ES-I3 (cell line): ENCODE measurements at regions not wholly inside any gene's neighbourhood (a gene's known extent, or its start where the extent isn't known, plus 50 kb on each side); places are given as distances from the start of the nearest gene placed in this dataset.
"Not testable (repeated sequence)": the region's sequence is repeated elsewhere in the genome, so short reads cannot be mapped to it uniquely, and the experiment has no call there.

ENCODE experiments used
- H3K36me3 ChIP-seq: 2 replicates; pipeline ENCODE4 v1.6.1; 2013; ENCODE audit warnings: mild to moderate bottlenecking, low read length, control low read depth, moderate library complexity; ENCODE audit not compliant: insufficient read depth
- H3K4me1 ChIP-seq: 2 replicates; pipeline ENCODE4 v1.6.1; 2013; ENCODE audit warnings: mild to moderate bottlenecking, control low read depth, low read length; ENCODE audit not compliant: insufficient read depth
- H3K9ac ChIP-seq: 2 replicates; pipeline ENCODE4 v1.6.1; 2013; ENCODE audit warnings: low read depth, mild to moderate bottlenecking, low read length, moderate library complexity
- H3K9me3 ChIP-seq: 2 replicates; pipeline ENCODE4 v1.6.1; 2013; ENCODE audit warnings: mild to moderate bottlenecking, low read length, moderate library complexity; ENCODE audit not compliant: control insufficient read depth, insufficient read depth

- no peaks in the 10 kb centered on the region for H3K4me1 ChIP-seq
- no peaks in the 10 kb centered on the region for H3K9me3 ChIP-seq
- no peaks in the 10 kb centered on the region for H3K36me3 ChIP-seq
- no peak overlapping the region for H3K9ac ChIP-seq
These were observed 244.4 kb downstream of the DEPDC1B start for GRCh38 chr5:60455589-60455988.

DNA sequence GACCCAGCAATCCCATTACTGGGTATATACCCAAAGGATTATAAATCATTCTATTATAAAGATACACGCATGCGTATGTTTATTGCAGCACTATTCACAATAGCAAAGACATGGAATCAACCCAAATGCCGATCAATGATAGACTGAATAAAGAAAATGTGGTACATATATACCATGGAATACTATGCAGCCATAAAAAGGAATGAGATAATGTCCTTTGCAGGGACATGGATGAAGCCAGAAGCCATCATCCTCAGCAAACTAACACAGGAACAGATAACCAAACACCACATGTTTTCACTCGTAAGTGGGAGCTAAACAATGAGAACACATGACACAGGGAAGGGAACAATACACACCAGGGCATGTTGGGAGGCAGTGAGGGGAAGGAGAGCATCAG, 245.7 kb downstream of the DEPDC1B start:
- not testable (repeated sequence) for H3K4me1 ChIP-seq, H3K9ac ChIP-seq, H3K36me3 ChIP-seq, H3K9me3 ChIP-seq

- Histone ChIP-seq H3K9me3 (no peaks in the 10 kb centered on the region), H3K36me3 (no peaks in the 10 kb centered on the region), H3K4me1 (no peaks in the 10 kb centered on the region), H3K9ac (no peak overlapping the region)
These were observed 246.6 kb downstream of the DEPDC1B start for GRCh38 chr5:60453186-60453976.

- H3K9me3 ChIP-seq = no peaks in the 10 kb centered on the region
- H3K9ac ChIP-seq = no peak overlapping the region
- no peaks in the 10 kb centered on the region for H3K4me1 ChIP-seq
- H3K36me3 ChIP-seq = no peaks in the 10 kb centered on the region
These were observed 251.4 kb downstream of the DEPDC1B start for GRCh38 chr5:60448600-60448999.

DNA sequence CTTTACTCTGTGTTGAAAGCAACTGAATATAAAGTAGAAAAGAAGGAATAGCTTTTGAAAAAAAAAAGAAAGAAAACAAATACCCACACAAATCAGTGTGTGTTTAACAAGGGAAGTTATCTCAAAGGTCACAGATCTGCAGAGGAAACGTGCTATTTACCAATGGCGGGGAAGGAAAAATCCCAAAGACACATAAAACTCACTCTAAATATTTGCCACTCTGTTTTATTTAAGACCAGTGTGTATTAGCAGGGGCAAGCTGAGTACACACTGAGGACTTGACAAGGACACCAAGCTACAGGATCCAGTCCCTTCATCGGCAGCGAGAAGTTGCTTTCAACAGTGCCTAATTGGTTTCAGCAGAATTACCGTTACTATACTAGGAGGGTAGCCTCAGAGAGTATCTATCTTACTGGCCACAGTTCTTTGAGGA, 252.5 kb downstream of the DEPDC1B start:
- no peaks in the 10 kb centered on the region for H3K9me3 ChIP-seq
- no peak overlapping the region for H3K9ac ChIP-seq
- no peaks in the 10 kb centered on the region for H3K4me1 ChIP-seq
- H3K36me3 ChIP-seq = no peaks in the 10 kb centered on the region

GRCh38 chr5:60446917-60447316, 253.0 kb downstream of the DEPDC1B start:
- no peaks in the 10 kb centered on the region for H3K36me3 ChIP-seq
- no peak overlapping the region for H3K9ac ChIP-seq
- no peaks in the 10 kb centered on the region for H3K4me1 ChIP-seq
- H3K9me3 ChIP-seq = no peaks in the 10 kb centered on the region

- Histone ChIP-seq H3K36me3 (no peaks in the 10 kb centered on the region), H3K9ac (no peak overlapping the region), H3K9me3 (no peaks in the 10 kb centered on the region), H3K4me1 (no peaks in the 10 kb centered on the region)
These were observed 254.0 kb downstream of the DEPDC1B start for GRCh38 chr5:60445921-60446320.

- Histone ChIP-seq H3K4me1 (no peaks in the 10 kb centered on the region), H3K36me3 (no peaks in the 10 kb centered on the region), H3K9me3 (no peaks in the 10 kb centered on the region), H3K9ac (no peak overlapping the region)
These were observed 254.5 kb downstream of the DEPDC1B start for GRCh38 chr5:60445427-60445826.

DNA sequence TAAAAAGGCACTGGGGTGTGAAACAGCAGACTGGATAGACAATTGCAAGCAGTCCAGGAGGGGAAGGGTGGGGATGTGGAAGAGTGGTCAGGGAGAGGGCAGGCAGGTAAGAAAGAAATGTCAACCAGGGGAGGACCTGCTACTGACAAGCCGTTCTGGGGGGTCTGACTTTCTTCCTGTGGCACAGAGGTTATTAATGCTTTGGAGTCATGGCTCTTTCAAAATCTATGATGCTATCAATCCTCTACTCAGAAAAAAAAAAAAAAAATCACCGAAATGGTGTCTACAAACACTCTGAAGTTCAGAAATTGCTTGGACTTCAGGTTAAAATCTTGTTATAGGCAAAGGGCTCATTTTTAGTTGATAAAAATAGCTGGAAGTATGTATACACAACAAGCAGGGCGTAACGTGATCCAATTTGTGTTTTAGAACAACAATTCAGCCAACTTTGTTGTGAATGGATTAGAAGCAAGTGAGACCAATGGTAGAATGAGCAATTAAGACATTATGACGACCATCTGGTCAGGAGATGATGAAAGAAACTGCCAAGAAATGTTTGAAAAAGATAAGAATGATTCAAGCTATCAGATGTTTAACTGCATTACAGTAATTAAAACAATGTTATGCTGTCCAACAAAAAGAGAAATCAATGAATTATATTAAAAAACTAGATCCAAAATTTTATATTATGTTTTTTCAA, 255.2 kb downstream of the DEPDC1B start:
- H3K9ac ChIP-seq = no peak overlapping the region
- no peaks in the 10 kb centered on the region for H3K4me1 ChIP-seq
- no peaks in the 10 kb centered on the region for H3K9me3 ChIP-seq
- no peaks in the 10 kb centered on the region for H3K36me3 ChIP-seq

DNA sequence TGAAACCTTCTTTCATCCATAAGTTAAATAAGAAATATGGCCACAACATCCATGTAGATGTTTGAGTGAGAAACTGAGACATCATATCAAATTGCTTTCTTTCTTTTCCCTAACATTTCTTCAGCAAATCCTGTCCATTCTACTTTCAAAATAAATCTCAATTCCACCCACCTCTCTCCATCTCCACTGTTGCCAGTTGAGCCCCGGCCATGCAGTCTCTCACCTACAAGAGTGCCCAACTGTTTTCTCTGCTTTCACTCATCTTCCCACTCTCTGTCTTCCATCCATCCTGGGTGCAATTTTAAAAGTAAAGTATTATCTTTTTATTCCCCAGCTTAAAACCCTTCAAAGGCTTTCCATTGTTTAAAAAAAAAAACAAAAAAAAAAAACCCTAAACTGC, 260.4 kb downstream of the DEPDC1B start:
- no peaks in the 10 kb centered on the region for H3K9me3 ChIP-seq
- no peaks in the 10 kb centered on the region for H3K4me1 ChIP-seq
- H3K36me3 ChIP-seq = no peaks in the 10 kb centered on the region
- H3K9ac ChIP-seq = no peak overlapping the region

- Histone ChIP-seq H3K9ac (no peak overlapping the region), H3K4me1 (no peaks in the 10 kb centered on the region), H3K9me3 (no peaks in the 10 kb centered on the region), H3K36me3 (no peaks in the 10 kb centered on the region)
These were observed 262.7 kb downstream of the DEPDC1B start for GRCh38 chr5:60437308-60437707.

- Histone ChIP-seq H3K4me1 (no peaks in the 10 kb centered on the region), H3K9ac (no peak overlapping the region), H3K9me3 (peaks cover 3% of the 10 kb centered on the region; the same call in 1 of the 2 replicates), H3K36me3 (no peaks in the 10 kb centered on the region)
These were observed 263.4 kb downstream of the DEPDC1B start for GRCh38 chr5:60436518-60436917.

GRCh38 chr5:60435808-60436207, 264.2 kb downstream of the DEPDC1B start:
- Histone ChIP-seq H3K36me3 (no peaks in the 10 kb centered on the region), H3K9ac (no peak overlapping the region), H3K9me3 (peaks cover 3% of the 10 kb centered on the region; the same call in 1 of the 2 replicates), H3K4me1 (no peaks in the 10 kb centered on the region)

DNA sequence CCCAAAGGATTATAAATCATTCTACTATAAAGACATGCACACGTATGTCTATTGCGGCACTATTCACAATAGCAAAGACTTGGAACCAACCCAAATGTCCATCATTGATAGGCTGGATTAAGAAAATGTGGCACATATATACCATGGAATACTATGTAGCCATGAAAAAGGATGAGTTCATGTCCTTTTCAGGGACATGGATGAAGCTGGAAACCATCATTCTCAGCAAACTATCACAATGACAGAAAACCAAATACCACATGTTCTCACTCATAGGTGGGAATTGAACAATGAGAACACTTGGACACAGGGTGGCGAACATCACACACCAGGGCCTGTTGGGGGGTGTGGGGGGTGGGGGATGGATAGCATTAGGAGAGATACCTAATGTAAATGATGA, 273.8 kb downstream of the DEPDC1B start:
- H3K36me3 ChIP-seq, H3K9ac ChIP-seq, H3K4me1 ChIP-seq, H3K9me3 ChIP-seq: not testable (repeated sequence)

DNA sequence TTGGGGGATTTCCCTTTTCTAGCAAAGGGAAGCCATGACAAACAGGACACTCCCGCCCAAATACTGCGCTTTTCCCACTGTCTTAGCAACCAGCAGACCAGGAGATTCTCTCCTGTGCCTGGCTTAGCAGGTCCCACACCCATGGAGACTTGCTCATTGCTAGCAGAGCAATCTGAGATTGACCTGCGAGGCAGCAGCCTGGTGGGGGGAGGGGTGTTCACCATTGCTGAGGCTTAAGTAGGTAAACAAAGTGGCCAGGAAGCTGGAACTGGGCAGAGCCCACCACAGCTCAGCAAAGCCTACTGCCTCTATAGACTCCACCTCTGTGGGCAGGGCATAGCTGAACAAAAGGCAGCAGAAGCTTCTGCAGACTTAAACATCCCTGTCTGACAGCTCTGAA, 279.2 kb downstream of the DEPDC1B start:
- H3K9me3 ChIP-seq, H3K4me1 ChIP-seq, H3K36me3 ChIP-seq: not testable (repeated sequence)

More for the DNA sequence above, 279.2 kb downstream of the DEPDC1B start:
- not testable (repeated sequence) for H3K9ac ChIP-seq
